Ishikawa (cell line): ENCODE measurements at regions not wholly inside any gene's neighbourhood (a gene's known extent, or its start where the extent isn't known, plus 50 kb on each side); places are given as distances from the start of the nearest gene placed in this dataset.

Experiments used
- CEBPB ChIP-seq: IDR thresholded peaks from 2 replicates; pipeline ENCODE4 v1.6.1; 2012
- EP300 ChIP-seq: IDR thresholded peaks from 2 replicates; pipeline ENCODE4 v1.6.1; 2012; ENCODE audit warnings: borderline replicate concordance
- FOXM1 ChIP-seq: IDR thresholded peaks from 2 replicates; pipeline ENCODE4 v1.6.1; 2012; ENCODE audit warnings: low read depth, borderline replicate concordance
- MAX ChIP-seq: IDR thresholded peaks from 2 replicates; pipeline ENCODE4 v1.6.1; 2012
- RAD21 ChIP-seq: IDR thresholded peaks from 2 replicates; pipeline ENCODE4 v1.6.1; 2012; ENCODE audit warnings: low read depth
- REST ChIP-seq: IDR thresholded peaks from 2 replicates; pipeline ENCODE4 v1.6.1; 2012; ENCODE audit warnings: low read depth, mild to moderate bottlenecking
- TAF1 ChIP-seq: IDR thresholded peaks from 2 replicates; pipeline ENCODE4 v1.6.1; 2012; ENCODE audit warnings: low read depth, mild to moderate bottlenecking
- TEAD4 ChIP-seq: IDR thresholded peaks from 2 replicates; pipeline ENCODE4 v1.6.1; 2012
- YY1 ChIP-seq: IDR thresholded peaks from 2 replicates; pipeline ENCODE4 v1.6.1; 2012; ENCODE audit warnings: low read depth
- ZBTB7A ChIP-seq: IDR thresholded peaks from 2 replicates; pipeline ENCODE4 v1.6.1; 2012; ENCODE audit warnings: low read depth

GRCh38 chr22:49294656-49295464, 532.8 kb downstream of the BRD1 start:
- TF ChIP-seq ZBTB7A (no peak), MAX (no peak), FOXM1 (no peak), YY1 (no peak), TAF1 (no peak), REST (no peak), RAD21 (no peak), CEBPB (no peak), EP300 (no peak), TEAD4 (no peak)
